ENCODE measurements at regions not wholly inside any gene's neighbourhood (a gene's known extent, or its start where the extent isn't known, plus 50 kb on each side); places are given as distances from the start of the nearest gene placed in this dataset.
A peak's percentile ranks its signal among the peaks of the same experiment; 100 is the strongest.

DNA sequence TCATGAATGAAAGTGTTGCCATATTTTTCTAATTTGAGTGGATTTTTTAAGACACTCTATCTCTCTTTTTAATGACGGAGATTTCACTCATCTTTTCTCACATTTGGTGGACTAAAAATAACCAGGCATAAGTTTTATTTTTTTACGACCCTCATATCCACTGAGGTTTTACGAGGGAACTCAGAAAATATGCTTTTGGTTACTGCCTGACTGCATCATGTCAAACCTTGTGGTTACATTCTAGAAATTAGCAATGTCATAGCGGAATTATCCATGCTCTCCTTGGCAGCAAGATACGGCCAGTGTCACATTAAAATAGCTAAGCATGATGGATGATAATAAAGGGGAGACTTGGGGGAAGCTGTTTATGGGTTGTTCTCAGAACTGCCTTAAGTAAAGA lies 428.6 kb upstream of the FSHR start:
- no peak overlapping the region for H3K4me3 Mint-ChIP-seq
- no peaks in the 10 kb centered on the region for H3K4me1 Mint-ChIP-seq
- H3K36me3 Mint-ChIP-seq (ENCODE audit: low read depth) = no peaks in the 10 kb centered on the region
- no peak for ATAC-seq
- DNase-seq = no peak
- intact Hi-C loops (cut with DNase I, micrococcal nuclease) = no loop called here
- peaks cover 7% of the 10 kb centered on the region for H3K9me3 Mint-ChIP-seq (ENCODE audit: low read depth)
- POLR2A ChIA-PET = no interaction called here
- no peaks in the 10 kb centered on the region for H3K27me3 Mint-ChIP-seq
- CTCF ChIA-PET = no interaction called here
- no peak overlapping the region for H3K27ac Mint-ChIP-seq

- intact Hi-C loops (cut with DNase I, micrococcal nuclease) = no loop called here
- no peak for DNase-seq
- ChIA-PET POLR2A (no interaction called here), CTCF (no interaction called here)
- no peak overlapping the region for H3K4me3 Mint-ChIP-seq
- H3K27ac Mint-ChIP-seq = no peak overlapping the region
- ATAC-seq = no peak
- H3K4me1 Mint-ChIP-seq = no peaks in the 10 kb centered on the region
- no peaks in the 10 kb centered on the region for H3K36me3 Mint-ChIP-seq (ENCODE audit: low read depth)
- H3K27me3 Mint-ChIP-seq = no peaks in the 10 kb centered on the region
- peaks cover under 1% of the 10 kb centered on the region for H3K9me3 Mint-ChIP-seq (ENCODE audit: low read depth)
Observed at GRCh38 chr2:49577041-49577440, 422.7 kb upstream of the FSHR start.

GRCh38 chr2:49569176-49569575 lies 414.9 kb upstream of the FSHR start:
- Mint-ChIP-seq H3K27me3 (no peaks in the 10 kb centered on the region), H3K4me1 (no peaks in the 10 kb centered on the region), H3K9me3 (ENCODE audit: low read depth) (peaks cover 8% of the 10 kb centered on the region), H3K36me3 (ENCODE audit: low read depth) (no peaks in the 10 kb centered on the region), H3K4me3 (no peak overlapping the region), H3K27ac (no peak overlapping the region)
- ChIA-PET POLR2A (interaction anchor here (0.6 kb wide), 1 partner anchor 246 kb away, joined by 3 read pairs; no protein-coding TSS in a partner anchor), CTCF (no interaction called here)
- DNase-seq = no peak
- ATAC-seq = no peak
- intact Hi-C loops (cut with DNase I, micrococcal nuclease) = no loop called here

DNA sequence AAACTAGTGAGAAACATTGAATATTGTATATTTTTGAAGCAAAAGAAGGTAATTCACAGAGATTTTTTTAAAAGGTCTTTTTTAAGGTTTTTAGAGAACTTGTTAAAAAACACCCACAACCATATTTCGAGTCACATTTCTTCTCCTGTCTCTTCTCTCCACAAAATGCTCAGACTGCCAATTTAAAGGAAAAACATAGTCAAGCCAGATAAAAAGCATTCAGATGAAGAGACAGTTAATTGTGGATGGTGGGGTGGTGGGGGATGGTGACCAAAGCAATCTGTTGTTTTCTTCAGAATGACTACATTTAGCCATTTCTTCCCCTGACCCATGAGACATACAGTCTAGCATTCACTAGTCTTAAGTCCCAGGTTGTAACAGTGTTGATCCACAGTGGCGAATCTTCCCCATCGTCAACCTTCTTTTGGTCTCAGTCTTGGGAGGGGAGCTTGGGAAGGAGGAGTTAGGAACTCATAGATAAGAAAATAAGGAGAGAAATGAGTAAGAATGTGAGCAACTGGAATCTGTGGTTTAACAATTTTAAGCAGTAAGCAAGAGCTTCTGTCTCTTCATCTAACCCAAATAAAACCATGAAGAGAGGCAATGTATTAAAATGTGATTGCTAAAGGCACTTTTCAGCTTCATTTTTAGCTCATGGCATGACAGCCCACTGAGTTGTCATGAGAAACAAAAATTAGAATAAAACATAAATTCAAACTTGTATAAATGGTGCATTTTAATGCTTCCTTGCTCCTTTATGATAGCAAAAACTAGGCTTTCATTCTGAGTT lies 413.7 kb upstream of the FSHR start:
- DNase-seq (no peak), ATAC-seq (no peak)
- no peaks in the 10 kb centered on the region for H3K27me3 Mint-ChIP-seq
- ChIA-PET POLR2A (no interaction called here), CTCF (no interaction called here)
- no peak overlapping the region for H3K27ac Mint-ChIP-seq
- intact Hi-C loops (cut with DNase I, micrococcal nuclease) = no loop called here
- H3K9me3 Mint-ChIP-seq (ENCODE audit: low read depth) = peaks cover 8% of the 10 kb centered on the region
- no peaks in the 10 kb centered on the region for H3K4me1 Mint-ChIP-seq
- H3K36me3 Mint-ChIP-seq (ENCODE audit: low read depth) = no peaks in the 10 kb centered on the region
- no peak overlapping the region for H3K4me3 Mint-ChIP-seq

DNA sequence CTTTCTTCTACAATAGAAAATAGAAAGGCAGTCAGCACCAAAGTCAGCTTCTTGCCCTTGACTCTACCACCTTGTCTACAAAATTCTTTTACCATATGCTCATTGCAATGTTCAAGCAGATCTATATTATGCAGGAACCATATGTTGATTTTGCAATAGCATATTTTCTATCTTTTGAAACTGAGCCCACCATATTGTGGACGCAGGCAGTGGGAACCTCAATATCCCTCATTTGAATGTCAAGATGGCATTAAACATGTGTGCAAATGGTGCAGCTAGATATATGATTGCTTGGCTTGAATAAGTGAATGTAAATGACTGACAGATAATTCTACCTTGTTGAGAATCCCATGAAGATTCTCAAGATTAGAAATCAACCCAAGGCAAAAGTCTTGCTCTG lies 412.7 kb upstream of the FSHR start:
- H3K4me3 Mint-ChIP-seq = no peak overlapping the region
- ATAC-seq (no peak), DNase-seq (no peak)
- CTCF ChIA-PET = interaction anchor here (1.2 kb wide), 1 partner anchor 39 kb away, joined by 4 read pairs; no protein-coding TSS in a partner anchor
- no peak overlapping the region for H3K27ac Mint-ChIP-seq
- no peaks in the 10 kb centered on the region for H3K4me1 Mint-ChIP-seq
- no peaks in the 10 kb centered on the region for H3K36me3 Mint-ChIP-seq (ENCODE audit: low read depth)
- POLR2A ChIA-PET = no interaction called here
- H3K27me3 Mint-ChIP-seq = no peaks in the 10 kb centered on the region
- H3K9me3 Mint-ChIP-seq (ENCODE audit: low read depth) = peaks cover 7% of the 10 kb centered on the region
- intact Hi-C loops (cut with DNase I, micrococcal nuclease) = no loop called here

DNA sequence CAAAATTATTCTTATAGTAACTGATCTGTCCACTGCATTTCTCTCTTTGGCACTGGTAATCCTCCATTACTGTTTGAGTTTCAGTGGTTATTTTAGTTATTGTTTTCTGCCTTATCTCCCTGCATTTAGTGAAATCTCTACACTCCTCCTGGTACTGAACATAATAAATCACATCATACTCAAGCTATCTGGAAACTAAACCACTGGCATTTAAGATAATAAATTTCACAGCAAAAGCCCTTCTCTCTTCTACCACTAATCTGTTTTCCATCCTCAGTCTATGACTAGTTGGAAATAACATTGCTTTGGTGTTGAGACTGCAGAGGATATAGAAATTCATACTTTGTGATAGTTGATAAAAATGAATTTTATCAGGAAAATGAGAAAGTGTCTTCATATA lies 399.3 kb upstream of the FSHR start:
- no peak overlapping the region for H3K4me3 Mint-ChIP-seq
- POLR2A ChIA-PET = no interaction called here
- no peaks in the 10 kb centered on the region for H3K36me3 Mint-ChIP-seq (ENCODE audit: low read depth)
- intact Hi-C loops (cut with DNase I, micrococcal nuclease) = no loop called here
- H3K27ac Mint-ChIP-seq = no peak overlapping the region
- H3K27me3 Mint-ChIP-seq = no peaks in the 10 kb centered on the region
- no peaks in the 10 kb centered on the region for H3K4me1 Mint-ChIP-seq
- no peak for DNase-seq
- CTCF ChIA-PET = no interaction called here
- ATAC-seq = no peak
- H3K9me3 Mint-ChIP-seq (ENCODE audit: low read depth) = peaks cover 7% of the 10 kb centered on the region

GRCh38 chr2:49532702-49533101 lies 378.4 kb upstream of the FSHR start:
- H3K9me3 Mint-ChIP-seq (ENCODE audit: low read depth) = peaks cover 19% of the 10 kb centered on the region
- ChIA-PET POLR2A (no interaction called here), CTCF (interaction anchor here (0.7 kb wide), 1 partner anchor 367 kb away, joined by 3 read pairs; no protein-coding TSS in a partner anchor)
- no peak overlapping the region for H3K27ac Mint-ChIP-seq
- no peaks in the 10 kb centered on the region for H3K36me3 Mint-ChIP-seq (ENCODE audit: low read depth)
- DNase-seq = no peak
- H3K4me3 Mint-ChIP-seq = no peak overlapping the region
- H3K27me3 Mint-ChIP-seq = no peaks in the 10 kb centered on the region
- intact Hi-C loops (cut with DNase I, micrococcal nuclease) = no loop called here
- H3K4me1 Mint-ChIP-seq = no peaks in the 10 kb centered on the region
- ATAC-seq = no peak

GRCh38 chr2:49515996-49516782 lies 361.9 kb upstream of the FSHR start:
- CTCF ChIA-PET = interaction anchor here (1.1 kb wide), 1 partner anchor 10 kb away, joined by 4 read pairs; no protein-coding TSS in a partner anchor
- no peak for ATAC-seq
- Mint-ChIP-seq H3K4me3 (no peak overlapping the region), H3K36me3 (ENCODE audit: low read depth) (no peaks in the 10 kb centered on the region), H3K4me1 (no peaks in the 10 kb centered on the region), H3K27ac (no peak overlapping the region), H3K9me3 (ENCODE audit: low read depth) (peaks cover 2% of the 10 kb centered on the region), H3K27me3 (no peaks in the 10 kb centered on the region)
- no peak for DNase-seq
- intact Hi-C loops (cut with DNase I, micrococcal nuclease) = no loop called here
- POLR2A ChIA-PET = no interaction called here

GRCh38 chr2:49514201-49514600 lies 359.9 kb upstream of the FSHR start:
- Mint-ChIP-seq H3K9me3 (ENCODE audit: low read depth) (no peaks in the 10 kb centered on the region), H3K36me3 (ENCODE audit: low read depth) (no peaks in the 10 kb centered on the region), H3K4me3 (no peak overlapping the region), H3K4me1 (no peaks in the 10 kb centered on the region), H3K27ac (no peak overlapping the region), H3K27me3 (no peaks in the 10 kb centered on the region)
- no peak for ATAC-seq
- ChIA-PET CTCF (no interaction called here), POLR2A (no interaction called here)
- intact Hi-C loops (cut with DNase I, micrococcal nuclease) = no loop called here
- DNase-seq = no peak

- H3K27ac Mint-ChIP-seq = no peak overlapping the region
- no peaks in the 10 kb centered on the region for H3K27me3 Mint-ChIP-seq
- H3K4me1 Mint-ChIP-seq = no peaks in the 10 kb centered on the region
- peaks cover 8% of the 10 kb centered on the region for H3K9me3 Mint-ChIP-seq (ENCODE audit: low read depth)
- ChIA-PET POLR2A (no interaction called here), CTCF (no interaction called here)
- DNase-seq = peak; percentile 41
- H3K36me3 Mint-ChIP-seq (ENCODE audit: low read depth) = no peaks in the 10 kb centered on the region
- intact Hi-C loops (cut with DNase I, micrococcal nuclease) = loop anchor here in 1 of 2 experiments (2.0 kb wide), 1 partner anchor 544 kb away; no protein-coding TSS in a partner anchor
- H3K4me3 Mint-ChIP-seq = no peak overlapping the region
- ATAC-seq = no peak
Observed at GRCh38 chr2:49490710-49491109, 336.4 kb upstream of the FSHR start.

GRCh38 chr2:49487139-49487538 lies 332.8 kb upstream of the FSHR start:
- Mint-ChIP-seq H3K27me3 (no peaks in the 10 kb centered on the region), H3K4me1 (no peaks in the 10 kb centered on the region), H3K27ac (no peak overlapping the region), H3K4me3 (no peak overlapping the region), H3K36me3 (ENCODE audit: low read depth) (no peaks in the 10 kb centered on the region), H3K9me3 (ENCODE audit: low read depth) (peaks cover 8% of the 10 kb centered on the region)
- intact Hi-C loops (cut with DNase I, micrococcal nuclease) = no loop called here
- ATAC-seq = no peak
- ChIA-PET CTCF (no interaction called here), POLR2A (no interaction called here)
- DNase-seq = no peak

- Mint-ChIP-seq H3K4me1 (no peaks in the 10 kb centered on the region), H3K27me3 (no peaks in the 10 kb centered on the region), H3K36me3 (ENCODE audit: low read depth) (no peaks in the 10 kb centered on the region), H3K9me3 (ENCODE audit: low read depth) (peaks cover 7% of the 10 kb centered on the region), H3K27ac (no peak overlapping the region), H3K4me3 (no peak overlapping the region)
- ATAC-seq (no peak), DNase-seq (no peak)
- ChIA-PET POLR2A (no interaction called here), CTCF (no interaction called here)
- intact Hi-C loops (cut with DNase I, micrococcal nuclease) = no loop called here
Observed at GRCh38 chr2:49480520-49480919, 326.2 kb upstream of the FSHR start.

Measured in activated CD4-positive, alpha-beta T cell treated with anti-CD3 and anti-CD28 coated beads for 36 hours (primary cell).